Effector memory CD4-positive, alpha-beta T cell (primary cell): ENCODE measurements at regions not wholly inside any gene's neighbourhood (a gene's known extent, or its start where the extent isn't known, plus 50 kb on each side); places are given as distances from the start of the nearest gene placed in this dataset.

Source experiments
- DNase-seq, 3 donors: peaks; one replicate each; pipeline ENCODE4 v3.0.0-alpha.2; 2020
- H3K27ac ChIP-seq: 2 replicates; pipeline ENCODE4 v1.7.0; 2013; ENCODE audit warnings: mild to moderate bottlenecking, low read length, moderate library complexity; ENCODE audit not compliant: insufficient read depth, poor library complexity, severe bottlenecking
- H3K27me3 ChIP-seq: replicated peaks from 2 replicates; pipeline ENCODE4 v1.7.0; 2013; ENCODE audit warnings: mild to moderate bottlenecking, low read length; ENCODE audit not compliant: insufficient read depth, control insufficient read depth, poor library complexity, severe bottlenecking
- H3K36me3 ChIP-seq: 2 replicates; pipeline ENCODE4 v1.7.0; 2013; ENCODE audit warnings: mild to moderate bottlenecking, low read length, moderate library complexity; ENCODE audit not compliant: control insufficient read depth, insufficient read depth
- H3K4me1 ChIP-seq: 2 replicates; pipeline ENCODE4 v1.7.0; 2013; ENCODE audit warnings: low read length, mild to moderate bottlenecking; ENCODE audit not compliant: control insufficient read depth, insufficient read depth, poor library complexity, severe bottlenecking
- H3K4me3 ChIP-seq: 2 replicates; pipeline ENCODE4 v1.7.0; 2013; ENCODE audit warnings: low read length, low read depth, mild to moderate bottlenecking; ENCODE audit not compliant: insufficient read depth, poor library complexity, severe bottlenecking
- H3K9me3 ChIP-seq: 2 replicates; pipeline ENCODE4 v1.7.0; 2013; ENCODE audit warnings: mild to moderate bottlenecking, low read length, moderate library complexity; ENCODE audit not compliant: control insufficient read depth

GRCh38 chr3:81936817-81937216 lies 175.4 kb upstream of the GBE1 start:
- no peak overlapping the region for H3K4me3 ChIP-seq
- no peak for DNase-seq
- H3K27ac ChIP-seq: no peak overlapping the region
- H3K9me3 ChIP-seq: no peaks in the 10 kb centered on the region
- H3K4me1 ChIP-seq: no peaks in the 10 kb centered on the region
- no peaks in the 10 kb centered on the region for H3K27me3 ChIP-seq
- H3K36me3 ChIP-seq: no peaks in the 10 kb centered on the region

DNA sequence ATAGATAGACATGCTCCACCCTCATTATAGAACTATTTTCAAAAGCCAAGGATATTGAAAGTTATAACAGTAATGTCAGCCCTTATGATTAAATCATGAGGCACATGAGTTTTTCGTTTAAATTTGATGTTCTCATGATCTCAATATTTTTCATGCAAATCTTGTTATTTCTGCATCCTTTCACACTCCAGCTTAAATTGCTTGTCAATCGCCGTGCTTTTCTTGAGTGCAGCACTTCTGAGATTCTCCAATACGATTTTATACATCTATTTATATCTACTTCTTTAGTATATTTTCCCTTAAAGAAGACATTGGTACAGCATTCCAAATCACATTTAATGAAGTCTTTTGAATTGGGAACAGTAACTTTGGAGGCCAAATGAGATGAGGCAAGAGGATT lies 171.2 kb upstream of the GBE1 start:
- H3K27me3 ChIP-seq: no peaks in the 10 kb centered on the region
- no peak overlapping the region for H3K4me3 ChIP-seq
- H3K36me3 ChIP-seq: no peaks in the 10 kb centered on the region
- H3K9me3 ChIP-seq: no peaks in the 10 kb centered on the region
- DNase-seq: no peak
- no peak overlapping the region for H3K27ac ChIP-seq
- no peaks in the 10 kb centered on the region for H3K4me1 ChIP-seq

GRCh38 chr3:81931265-81932251 lies 170.1 kb upstream of the GBE1 start:
- no peaks in the 10 kb centered on the region for H3K36me3 ChIP-seq
- no peak overlapping the region for H3K27ac ChIP-seq
- no peaks in the 10 kb centered on the region for H3K4me1 ChIP-seq
- DNase-seq: no peak
- H3K27me3 ChIP-seq: no peaks in the 10 kb centered on the region
- no peak overlapping the region for H3K4me3 ChIP-seq
- H3K9me3 ChIP-seq: no peaks in the 10 kb centered on the region

GRCh38 chr3:81929697-81930096 lies 168.3 kb upstream of the GBE1 start:
- Histone ChIP-seq H3K27me3 (no peaks in the 10 kb centered on the region), H3K27ac (no peak overlapping the region), H3K4me1 (no peaks in the 10 kb centered on the region), H3K36me3 (no peaks in the 10 kb centered on the region), H3K9me3 (no peaks in the 10 kb centered on the region), H3K4me3 (no peak overlapping the region)
- DNase-seq: no peak

DNA sequence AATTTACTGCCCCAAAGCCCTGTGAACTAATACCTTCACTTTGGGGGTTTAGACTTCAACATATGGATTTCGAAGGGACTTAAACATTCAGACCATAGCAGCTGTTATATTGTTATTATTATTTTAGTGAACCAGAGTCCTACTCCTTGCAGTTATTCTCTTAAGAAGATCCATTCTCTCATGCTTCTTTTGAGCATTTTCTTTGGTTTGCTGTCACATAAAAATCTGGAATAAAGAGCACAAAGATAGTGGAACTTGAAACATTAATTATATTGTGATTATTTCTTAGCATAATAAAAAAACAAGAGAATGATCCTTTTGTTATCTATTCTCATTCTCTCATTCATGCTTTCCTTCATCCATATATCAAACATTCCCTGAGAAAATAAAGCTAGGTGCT lies 166.4 kb upstream of the GBE1 start:
- Histone ChIP-seq H3K27me3 (no peaks in the 10 kb centered on the region), H3K36me3 (no peaks in the 10 kb centered on the region), H3K27ac (no peak overlapping the region), H3K4me1 (no peaks in the 10 kb centered on the region), H3K4me3 (no peak overlapping the region), H3K9me3 (no peaks in the 10 kb centered on the region)
- no peak for DNase-seq

DNA sequence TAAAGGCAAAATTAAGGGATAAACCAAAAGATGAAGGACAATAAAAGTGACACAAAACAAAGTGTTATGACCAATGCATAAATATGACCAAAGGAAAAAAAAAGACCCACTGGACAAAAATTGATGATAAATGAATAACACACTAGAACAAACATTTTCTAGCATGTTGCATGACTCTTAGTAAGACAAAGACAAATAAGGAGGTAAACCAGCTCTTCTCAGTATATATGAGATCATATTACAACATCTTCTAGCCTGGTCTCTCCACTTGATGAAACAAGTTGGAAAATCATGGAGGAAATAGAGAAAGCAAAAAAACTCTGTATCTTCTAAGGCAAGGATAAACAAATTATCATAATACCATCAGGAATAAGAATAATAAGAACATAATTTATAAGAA lies 163.9 kb upstream of the GBE1 start:
- Histone ChIP-seq H3K4me3 (no peak overlapping the region), H3K4me1 (no peaks in the 10 kb centered on the region), H3K27ac (no peak overlapping the region), H3K9me3 (no peaks in the 10 kb centered on the region), H3K27me3 (no peaks in the 10 kb centered on the region), H3K36me3 (no peaks in the 10 kb centered on the region)
- no peak for DNase-seq

DNA sequence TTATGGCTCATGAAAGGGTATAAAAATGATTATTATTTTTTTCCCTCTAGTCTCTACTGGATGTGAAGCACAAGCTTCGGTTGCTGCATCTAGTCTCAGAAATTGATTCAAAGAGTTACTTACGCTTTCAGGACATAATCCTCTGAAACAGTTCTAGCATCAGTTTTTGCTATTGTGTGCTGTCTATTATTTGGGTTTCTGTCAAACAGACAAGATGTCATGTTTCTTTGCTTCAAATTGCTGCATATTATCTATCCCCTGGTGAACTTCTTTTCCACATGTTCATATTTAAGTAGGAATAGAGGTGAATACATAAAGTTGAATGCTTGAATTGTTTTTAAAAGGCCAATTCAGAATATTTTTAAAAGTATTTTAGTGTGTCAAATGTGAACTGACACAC lies 161.6 kb upstream of the GBE1 start:
- H3K4me3 ChIP-seq: no peak overlapping the region
- no peaks in the 10 kb centered on the region for H3K27me3 ChIP-seq
- DNase-seq: no peak
- H3K36me3 ChIP-seq: no peaks in the 10 kb centered on the region
- H3K4me1 ChIP-seq: no peaks in the 10 kb centered on the region
- H3K27ac ChIP-seq: no peak overlapping the region
- H3K9me3 ChIP-seq: no peaks in the 10 kb centered on the region

GRCh38 chr3:81922404-81922803 lies 161.0 kb upstream of the GBE1 start:
- DNase-seq: no peak
- Histone ChIP-seq H3K9me3 (no peaks in the 10 kb centered on the region), H3K27me3 (no peaks in the 10 kb centered on the region), H3K4me3 (no peak overlapping the region), H3K36me3 (no peaks in the 10 kb centered on the region), H3K27ac (no peak overlapping the region), H3K4me1 (no peaks in the 10 kb centered on the region)

GRCh38 chr3:81920816-81921215 lies 159.4 kb upstream of the GBE1 start:
- no peak overlapping the region for H3K27ac ChIP-seq
- no peak for DNase-seq
- no peaks in the 10 kb centered on the region for H3K9me3 ChIP-seq
- no peaks in the 10 kb centered on the region for H3K36me3 ChIP-seq
- H3K27me3 ChIP-seq: no peaks in the 10 kb centered on the region
- no peaks in the 10 kb centered on the region for H3K4me1 ChIP-seq
- H3K4me3 ChIP-seq: no peak overlapping the region

GRCh38 chr3:81916890-81917289 lies 155.4 kb upstream of the GBE1 start:
- H3K27ac ChIP-seq: no peak overlapping the region
- DNase-seq: no peak
- H3K36me3 ChIP-seq: no peaks in the 10 kb centered on the region
- H3K27me3 ChIP-seq: peaks cover 4% of the 10 kb centered on the region
- H3K4me3 ChIP-seq: no peak overlapping the region
- H3K9me3 ChIP-seq: no peaks in the 10 kb centered on the region
- H3K4me1 ChIP-seq: no peaks in the 10 kb centered on the region
